ENCODE measurements at regions not wholly inside any gene's neighbourhood (a gene's known extent, or its start where the extent isn't known, plus 50 kb on each side); places are given as distances from the start of the nearest gene placed in this dataset.
A peak's percentile ranks its signal among the peaks of the same experiment; 100 is the strongest.
"Not testable (repeated sequence)": the region's sequence is repeated elsewhere in the genome, so short reads cannot be mapped to it uniquely, and the experiment has no call there.

GRCh38 chr7:81833401-81833800 is 63.6 kb upstream of the HGF start:
- peak; percentile 61 for DNase-seq

- DNase-seq: no peak
Observed at GRCh38 chr7:81831883-81832282, 62.0 kb upstream of the HGF start.

GRCh38 chr7:81829511-81829910 is 59.7 kb upstream of the HGF start:
- DNase-seq: not testable (repeated sequence)

GRCh38 chr7:81822811-81823210 is 53.0 kb upstream of the HGF start:
- DNase-seq: no peak

GRCh38 chr7:81819861-81820260 is 50.0 kb upstream of the HGF start:
- DNase-seq: no peak
